Neural progenitor cell (in vitro differentiated cells): ENCODE measurements at regions not wholly inside any gene's neighbourhood (a gene's known extent, or its start where the extent isn't known, plus 50 kb on each side); places are given as distances from the start of the nearest gene placed in this dataset.

Source experiments
- EZH2 ChIP-seq: fragments of 200-600 bp; sonication (generic); IDR thresholded peaks from 2 replicates; pipeline ENCODE4 v1.6.1; 2017; ENCODE audit warnings: antibody characterized with exemption, mild to moderate bottlenecking, moderate library complexity
- EZH2phosphoT487 ChIP-seq: fragments of 200-600 bp; sonication (generic); IDR thresholded peaks from 2 replicates; pipeline ENCODE4 v1.6.1; 2017; ENCODE audit warnings: antibody characterized with exemption
- TF ChIP-seq, protein P1 (sequence below): fragments of 200-600 bp; sonication (generic); IDR thresholded peaks from 2 replicates; pipeline ENCODE4 v1.5.1; 2017; ENCODE audit warnings: antibody characterized with exemption, mild to moderate bottlenecking

DNA sequence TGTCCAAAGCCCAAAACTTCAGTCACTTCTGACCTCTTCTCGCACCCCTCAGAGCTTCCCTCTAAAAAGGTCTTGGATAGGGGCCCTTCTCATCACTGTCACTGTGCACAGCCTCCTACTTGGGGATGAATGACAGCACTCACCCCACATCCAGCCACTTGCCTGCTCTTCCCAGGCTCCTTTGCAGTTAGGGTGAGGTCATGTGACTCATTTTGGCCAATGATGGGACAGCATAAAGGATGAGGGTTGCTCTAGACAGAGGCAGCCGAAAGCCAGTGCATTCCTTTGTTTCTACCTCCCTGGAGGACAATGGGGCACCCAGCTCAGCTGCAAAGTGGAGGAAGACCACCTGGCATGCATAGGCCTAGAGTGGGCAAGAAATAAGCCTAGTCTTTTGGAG lies 1413.3 kb downstream of the TBC1D22A start:
- TF ChIP-seq EZH2 (no peak), EZH2phosphoT487 (no peak)
- TF ChIP-seq, protein P1, sequence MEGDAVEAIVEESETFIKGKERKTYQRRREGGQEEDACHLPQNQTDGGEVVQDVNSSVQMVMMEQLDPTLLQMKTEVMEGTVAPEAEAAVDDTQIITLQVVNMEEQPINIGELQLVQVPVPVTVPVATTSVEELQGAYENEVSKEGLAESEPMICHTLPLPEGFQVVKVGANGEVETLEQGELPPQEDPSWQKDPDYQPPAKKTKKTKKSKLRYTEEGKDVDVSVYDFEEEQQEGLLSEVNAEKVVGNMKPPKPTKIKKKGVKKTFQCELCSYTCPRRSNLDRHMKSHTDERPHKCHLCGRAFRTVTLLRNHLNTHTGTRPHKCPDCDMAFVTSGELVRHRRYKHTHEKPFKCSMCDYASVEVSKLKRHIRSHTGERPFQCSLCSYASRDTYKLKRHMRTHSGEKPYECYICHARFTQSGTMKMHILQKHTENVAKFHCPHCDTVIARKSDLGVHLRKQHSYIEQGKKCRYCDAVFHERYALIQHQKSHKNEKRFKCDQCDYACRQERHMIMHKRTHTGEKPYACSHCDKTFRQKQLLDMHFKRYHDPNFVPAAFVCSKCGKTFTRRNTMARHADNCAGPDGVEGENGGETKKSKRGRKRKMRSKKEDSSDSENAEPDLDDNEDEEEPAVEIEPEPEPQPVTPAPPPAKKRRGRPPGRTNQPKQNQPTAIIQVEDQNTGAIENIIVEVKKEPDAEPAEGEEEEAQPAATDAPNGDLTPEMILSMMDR, result no peak
